ENCODE measurements at regions not wholly inside any gene's neighbourhood (a gene's known extent, or its start where the extent isn't known, plus 50 kb on each side); places are given as distances from the start of the nearest gene placed in this dataset.

DNA sequence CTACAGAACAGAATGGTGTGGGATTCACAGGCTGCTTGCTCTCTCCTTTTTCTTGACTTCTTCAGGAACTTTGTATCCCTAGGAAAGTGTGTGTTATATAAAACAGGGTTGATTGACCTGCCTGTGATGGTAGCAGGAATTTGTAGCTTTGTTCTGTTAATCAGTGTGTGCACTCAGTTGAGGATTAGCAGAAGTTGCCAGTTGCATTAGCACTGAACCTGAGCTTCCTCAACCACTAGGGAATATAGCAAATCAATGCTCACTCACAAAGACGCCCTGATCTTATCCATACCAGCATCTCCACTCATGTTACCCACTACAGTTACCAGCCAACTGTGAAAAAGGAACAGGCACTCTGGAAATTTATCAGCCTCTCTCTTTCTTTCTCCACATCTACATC, 319.1 kb upstream of the EMCN start:
- TF ChIP-seq TAF1 (IDR thresholded peaks at IDR 0.05; ENCODE audit: borderline replicate concordance, low read depth, low read length) (no peak), RXRA (IDR thresholded peaks at IDR 0.05; ENCODE audit: borderline replicate concordance, low read depth) (no peak), MAX (IDR thresholded peaks at IDR 0.05; ENCODE audit: low read depth) (no peak), RFX5 (IDR thresholded peaks at IDR 0.05; ENCODE audit: low read length) (no peak), CTCF (IDR thresholded peaks at IDR 0.05) (no peak), RCOR1 (IDR thresholded peaks at IDR 0.05; ENCODE audit: low read length) (no peak), EZH2phosphoT487 (IDR thresholded peaks at IDR 0.05; ENCODE audit: borderline replicate concordance, low read depth) (no peak), NFIC (IDR thresholded peaks at IDR 0.05; ENCODE audit: borderline replicate concordance) (no peak), SIN3A (IDR thresholded peaks at IDR 0.05; ENCODE audit: borderline replicate concordance, low read depth, low read length) (no peak), GATA2 (CRISPR knock-in tag; IDR thresholded peaks at IDR 0.05) (no peak)

All from SK-N-SH (cell line).